Keratinocyte (primary cell): ENCODE measurements at regions not wholly inside any gene's neighbourhood (a gene's known extent, or its start where the extent isn't known, plus 50 kb on each side); places are given as distances from the start of the nearest gene placed in this dataset.

Experiments
- DNase-seq: peaks from one replicate; pipeline ENCODE4 v3.0.0-alpha.2; 2011; ENCODE audit warnings: low read depth, missing footprints, low spot score
- FAIRE-seq: peaks from 2 replicates; lab custom pipeline; 2011; peaks lifted over from hg19 to GRCh38; lab: Jason Lieb, UNC
- H2AFZ ChIP-seq: 2 replicates; pipeline ENCODE4 v1.6.0; 2012; ENCODE audit warnings: low read length, control low read depth, inconsistent platforms; ENCODE audit not compliant: control insufficient read depth
- H3K27ac ChIP-seq: 2 replicates; pipeline ENCODE4 v1.5.1; 2011; ENCODE audit warnings: low read length; ENCODE audit not compliant: control insufficient read depth, insufficient read depth
- H3K27me3 ChIP-seq: 3 replicates; pipeline ENCODE4 v1.6.0; 2011; ENCODE audit warnings: low read length; ENCODE audit not compliant: control insufficient read depth, insufficient read depth; ENCODE audit errors: extremely low read depth
- H3K36me3 ChIP-seq, 2 experiments: 2 replicates in 1 of 2; 3 replicates in 1 of 2; pipeline ENCODE4 v1.5.1; 2011; ENCODE audit warnings: low read length in 2 of 2, mild to moderate bottlenecking in 1 of 2; ENCODE audit not compliant: control insufficient read depth in 2 of 2, insufficient read depth in 2 of 2; ENCODE audit errors: extremely low read depth in 1 of 2
- H3K4me1 ChIP-seq: 3 replicates; pipeline ENCODE4 v1.5.1; 2011; ENCODE audit warnings: low read length; ENCODE audit not compliant: control insufficient read depth, insufficient read depth; ENCODE audit errors: extremely low read depth
- H3K4me2 ChIP-seq: 3 replicates; pipeline ENCODE4 v1.6.0; 2011; ENCODE audit warnings: low read depth, low read length; ENCODE audit not compliant: control insufficient read depth, insufficient read depth; ENCODE audit errors: extremely low read depth
- H3K4me3 ChIP-seq, 3 experiments: fragments of 200-600 bp in 1 of 3; sonication (generic) in 1 of 3; 2 replicates in 2 of 3; 3 replicates in 1 of 3; pipeline ENCODE4 v1.5.1; 2011 to 2016; ENCODE audit warnings: low read length in 3 of 3, mild to moderate bottlenecking in 3 of 3, control low read depth in 2 of 3, inconsistent platforms in 1 of 3, low read depth in 1 of 3, mixed read lengths in 1 of 3, mixed run types in 1 of 3, moderate library complexity in 1 of 3; ENCODE audit not compliant: control insufficient read depth in 2 of 3, insufficient read depth in 2 of 3; ENCODE audit errors: extremely low read depth in 1 of 3
- H3K79me2 ChIP-seq: 2 replicates; pipeline ENCODE4 v1.6.0; 2012; ENCODE audit warnings: low read length; ENCODE audit not compliant: control insufficient read depth, insufficient read depth
- H3K9ac ChIP-seq: 3 replicates; pipeline ENCODE4 v1.6.0; 2011; ENCODE audit warnings: low read length; ENCODE audit not compliant: control insufficient read depth, insufficient read depth; ENCODE audit errors: extremely low read depth
- H3K9me1 ChIP-seq: 3 replicates; pipeline ENCODE4 v1.6.0; 2011; ENCODE audit warnings: low read length; ENCODE audit not compliant: control insufficient read depth, insufficient read depth; ENCODE audit errors: extremely low read depth
- H3K9me3 ChIP-seq: 2 replicates; pipeline ENCODE4 v1.5.1; 2012; ENCODE audit warnings: low read depth, low read length; ENCODE audit not compliant: control insufficient read depth
- H4K20me1 ChIP-seq: 3 replicates; pipeline ENCODE4 v1.6.0; 2011; ENCODE audit warnings: low read length; ENCODE audit not compliant: control insufficient read depth, insufficient read depth; ENCODE audit errors: extremely low read depth
- CTCF ChIP-seq, 3 experiments: IDR thresholded peaks in 1 of 3; conservative IDR thresholded peaks in 1 of 3; optimal IDR thresholded peaks in 1 of 3; 2 replicates in 2 of 3; 3 replicates in 1 of 3; pipeline versions ENCODE3 to v1.5.1; 2011; ENCODE audit warnings: low read length in 3 of 3, mild to moderate bottlenecking in 3 of 3, moderate library complexity in 2 of 3, control low read depth in 1 of 3, inconsistent platforms in 1 of 3; ENCODE audit not compliant: insufficient read depth in 2 of 3; ENCODE audit errors: extremely low read depth in 1 of 3
- EZH2 ChIP-seq: IDR thresholded peaks from one replicate; pipeline ENCODE4 v1.6.1; 2012; ENCODE audit warnings: inconsistent platforms, mild to moderate bottlenecking, low read length, moderate library complexity
- dilution Hi-C: fragments of 300-500 bp; cut with MboI; formaldehyde crosslinking; loops from one replicate; pipeline ENCODE4 v1.7.0; 2020; ENCODE audit warnings: low sequenced_read_pairs; ENCODE audit not compliant: extremely low pct_ligation_motif_present

GRCh38 chr12:91346827-91347226, 164.2 kb upstream of the DCN start:
- FAIRE-seq (no peak), DNase-seq (no peak)
- H3K9me1 ChIP-seq, result no peaks in the 10 kb centered on the region
- no peaks in the 10 kb centered on the region for H3K36me3 ChIP-seq
- H3K4me1 ChIP-seq, result no peaks in the 10 kb centered on the region
- H3K4me2 ChIP-seq, result no peak overlapping the region
- H3K27ac ChIP-seq, result no peak overlapping the region
- no peaks in the 10 kb centered on the region for H4K20me1 ChIP-seq
- TF ChIP-seq CTCF (optimal IDR thresholded peaks at IDR 0.05 in 1 of 3, IDR thresholded peaks at IDR 0.05 in 1 of 3, conservative IDR thresholded peaks at IDR 0.05 in 1 of 3; ENCODE audit: extremely low read depth in 1 of 3, insufficient read depth in 2 of 3, low read length in 3 of 3), result no peak
- TF ChIP-seq EZH2, result no peak
- dilution Hi-C loops, result loop anchor here (25.0 kb wide), 1 partner anchor 360 kb away; no protein-coding TSS in a partner anchor
- H3K27me3 ChIP-seq, result no peaks in the 10 kb centered on the region
- no peak overlapping the region for H3K4me3 ChIP-seq
- H2AFZ ChIP-seq, result no peak overlapping the region
- no peaks in the 10 kb centered on the region for H3K79me2 ChIP-seq
- H3K9ac ChIP-seq, result no peak overlapping the region
- H3K9me3 ChIP-seq, result no peaks in the 10 kb centered on the region

- no peak overlapping the region for H2AFZ ChIP-seq
- H3K4me3 ChIP-seq, result no peak overlapping the region
- no peaks in the 10 kb centered on the region for H3K4me1 ChIP-seq
- TF ChIP-seq EZH2 (no peak), CTCF (optimal IDR thresholded peaks at IDR 0.05 in 1 of 3, IDR thresholded peaks at IDR 0.05 in 1 of 3, conservative IDR thresholded peaks at IDR 0.05 in 1 of 3; ENCODE audit: extremely low read depth in 1 of 3, insufficient read depth in 2 of 3, low read length in 3 of 3) (no peak)
- H3K36me3 ChIP-seq, result no peaks in the 10 kb centered on the region
- FAIRE-seq (no peak), DNase-seq (no peak)
- no peaks in the 10 kb centered on the region for H3K27me3 ChIP-seq
- H3K9ac ChIP-seq, result no peak overlapping the region
- no peaks in the 10 kb centered on the region for H3K79me2 ChIP-seq
- no peaks in the 10 kb centered on the region for H4K20me1 ChIP-seq
- H3K27ac ChIP-seq, result no peak overlapping the region
- no peaks in the 10 kb centered on the region for H3K9me1 ChIP-seq
- no peak overlapping the region for H3K4me2 ChIP-seq
- dilution Hi-C loops, result loop anchor here (25.0 kb wide), 1 partner anchor 357 kb away; no protein-coding TSS in a partner anchor
- H3K9me3 ChIP-seq, result no peaks in the 10 kb centered on the region
Measured at GRCh38 chr12:91344408-91344807, 161.8 kb upstream of the DCN start.
